ENCODE measurements at regions not wholly inside any gene's neighbourhood (a gene's known extent, or its start where the extent isn't known, plus 50 kb on each side); places are given as distances from the start of the nearest gene placed in this dataset.
"Not testable (repeated sequence)": the region's sequence is repeated elsewhere in the genome, so short reads cannot be mapped to it uniquely, and the experiment has no call there.

- not testable (repeated sequence) for H3K4me1 Mint-ChIP-seq (ENCODE audit: low read depth); H3K9me3 Mint-ChIP-seq; H3K36me3 Mint-ChIP-seq (ENCODE audit: low read depth); H3K27ac Mint-ChIP-seq; H3K27me3 Mint-ChIP-seq (ENCODE audit: low read depth); H3K4me3 Mint-ChIP-seq; DNase-seq (ENCODE audit: low spot score)
Observed at GRCh38 chr9:94492125-94492524, 62.8 kb upstream of the PCAT7 start.

- Mint-ChIP-seq H3K27me3 (ENCODE audit: low read depth) (peaks cover 11% of the 10 kb centered on the region), H3K4me1 (ENCODE audit: low read depth) (no peaks in the 10 kb centered on the region), H3K27ac (no peak overlapping the region), H3K4me3 (no peak overlapping the region), H3K36me3 (ENCODE audit: low read depth) (no peaks in the 10 kb centered on the region), H3K9me3 (no peaks in the 10 kb centered on the region)
- DNase-seq (ENCODE audit: low spot score): no peak
Observed at GRCh38 chr9:94498801-94499453, 56.0 kb upstream of the PCAT7 start.

- H3K9me3 Mint-ChIP-seq: no peaks in the 10 kb centered on the region
Observed at GRCh38 chr9:94504358-94504757, 50.5 kb upstream of the PCAT7 start.

More at GRCh38 chr9:94504358-94504757, 50.5 kb upstream of the PCAT7 start:
- H3K4me3 Mint-ChIP-seq: no peak overlapping the region
- peaks cover 9% of the 10 kb centered on the region for H3K27me3 Mint-ChIP-seq (ENCODE audit: low read depth)
- no peak overlapping the region for H3K27ac Mint-ChIP-seq
- no peak for DNase-seq (ENCODE audit: low spot score)
- no peaks in the 10 kb centered on the region for H3K4me1 Mint-ChIP-seq (ENCODE audit: low read depth)
- H3K36me3 Mint-ChIP-seq (ENCODE audit: low read depth): no peaks in the 10 kb centered on the region
